HG02798 (cell line): ENCODE measurements at regions not wholly inside any gene's neighbourhood (a gene's known extent, or its start where the extent isn't known, plus 50 kb on each side); places are given as distances from the start of the nearest gene placed in this dataset.
"Not testable (repeated sequence)": the region's sequence is repeated elsewhere in the genome, so short reads cannot be mapped to it uniquely, and the experiment has no call there.

Experiments used
- ATAC-seq: cut with Tn5 transposase; IDR thresholded peaks from one replicate; pipeline ENCODE4 v1.9.1; 2021; ENCODE audit warnings: mild to moderate bottlenecking; ENCODE audit not compliant: unreplicated experiment, poor library complexity

DNA sequence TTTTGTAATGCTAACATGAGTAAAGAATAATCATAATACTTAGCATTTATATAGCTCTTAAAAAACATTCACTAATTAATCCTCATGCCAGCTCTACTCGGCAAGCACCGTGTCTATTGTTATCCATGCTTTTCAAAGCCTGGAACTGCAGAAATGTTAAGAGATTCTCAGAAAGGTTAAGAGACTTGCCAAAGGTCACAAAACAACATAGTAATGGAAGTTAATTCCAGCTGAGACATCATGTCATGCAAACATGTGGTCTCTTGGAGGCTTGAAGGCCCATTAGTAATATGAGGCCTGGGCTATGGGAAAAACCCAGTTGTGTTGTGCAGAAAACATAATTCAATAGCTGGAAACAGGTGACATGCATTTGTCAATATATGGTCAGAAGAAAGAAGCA lies 389.9 kb upstream of the GOT2 start:
- no peak for ATAC-seq

DNA sequence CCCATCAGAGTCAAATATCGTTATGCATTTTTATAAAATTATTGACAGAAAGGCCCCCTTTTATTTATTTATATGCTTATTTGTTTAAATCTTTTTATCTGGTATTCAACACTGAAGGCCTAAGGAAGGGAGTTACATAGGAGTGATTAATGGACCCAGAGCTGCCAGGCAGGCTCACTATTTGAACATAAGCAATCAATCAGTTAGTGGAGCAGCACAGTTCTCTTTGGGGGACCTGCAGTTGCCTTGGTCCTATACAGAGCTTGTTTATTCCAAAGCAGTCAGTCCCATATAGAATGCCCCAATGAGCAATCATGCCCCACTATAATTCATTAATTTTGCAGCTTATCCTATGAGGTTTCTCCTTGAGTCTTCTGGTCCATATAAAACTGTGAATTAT lies 389.4 kb upstream of the GOT2 start:
- no peak for ATAC-seq

GRCh38 chr16:59122262-59122537 lies 388.1 kb upstream of the GOT2 start:
- no peak for ATAC-seq

DNA sequence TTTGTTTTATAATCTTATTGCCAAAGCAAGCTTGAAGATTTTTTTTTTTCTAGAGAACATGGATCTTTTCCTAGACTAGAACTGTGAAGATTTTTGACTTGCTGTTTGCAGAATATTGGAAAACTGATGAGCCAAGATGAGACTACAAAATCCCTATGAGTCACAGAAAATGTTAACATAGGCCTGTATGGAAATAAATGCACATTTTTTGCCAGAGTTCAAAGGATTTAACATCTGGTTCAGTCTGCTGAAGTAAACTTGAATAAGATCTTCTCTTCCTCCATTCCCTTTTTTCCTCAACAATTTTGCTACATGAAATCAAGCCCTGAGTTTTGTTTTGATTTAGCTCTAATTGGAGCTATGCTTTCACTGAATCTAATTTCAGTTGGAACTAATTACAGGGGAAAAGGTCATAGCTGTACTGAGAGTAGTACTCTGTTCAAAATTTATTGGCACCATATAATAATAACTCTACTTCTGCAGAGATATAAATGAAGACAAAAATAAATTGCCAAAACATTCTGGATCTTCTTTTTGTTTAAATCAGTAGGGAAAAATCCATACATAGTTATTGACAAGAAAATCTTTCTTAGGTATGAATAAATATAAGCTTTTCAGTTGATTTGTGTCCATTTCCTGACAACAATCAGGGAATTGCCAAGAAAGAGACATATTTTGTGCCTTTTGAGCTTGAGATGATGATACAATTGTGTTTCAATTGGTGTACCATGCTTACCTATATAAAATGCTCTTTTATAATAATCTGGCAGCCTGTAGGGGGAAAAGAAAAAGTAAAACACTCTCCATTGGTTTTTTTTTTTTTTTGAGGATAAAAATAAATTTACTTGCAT lies 387.5 kb upstream of the GOT2 start:
- no peak for ATAC-seq

- no peak for ATAC-seq
These were observed 382.6 kb upstream of the GOT2 start for GRCh38 chr16:59116744-59117143.

GRCh38 chr16:59114790-59115189 lies 380.7 kb upstream of the GOT2 start:
- no peak for ATAC-seq

GRCh38 chr16:59113004-59113670 lies 379.0 kb upstream of the GOT2 start:
- ATAC-seq: no peak

DNA sequence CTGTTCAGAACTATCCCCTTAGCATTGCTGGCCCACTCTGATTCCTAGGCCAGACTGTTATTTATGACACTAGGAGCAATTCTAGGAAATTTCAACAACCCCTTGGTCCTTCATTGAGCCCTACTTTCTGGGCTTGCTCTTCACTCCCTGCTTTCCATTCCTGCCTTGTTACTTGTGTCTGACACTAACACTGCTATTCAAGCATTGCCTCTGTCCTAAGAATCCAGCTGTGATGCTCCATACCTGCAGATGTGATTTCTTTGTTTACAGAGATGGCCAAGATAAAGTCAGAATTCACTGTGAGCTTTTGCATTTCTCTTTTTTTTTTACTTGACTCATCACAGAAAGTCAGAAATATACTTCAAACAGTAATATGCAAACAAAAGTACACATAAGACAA lies 377.2 kb upstream of the GOT2 start:
- ATAC-seq: no peak

DNA sequence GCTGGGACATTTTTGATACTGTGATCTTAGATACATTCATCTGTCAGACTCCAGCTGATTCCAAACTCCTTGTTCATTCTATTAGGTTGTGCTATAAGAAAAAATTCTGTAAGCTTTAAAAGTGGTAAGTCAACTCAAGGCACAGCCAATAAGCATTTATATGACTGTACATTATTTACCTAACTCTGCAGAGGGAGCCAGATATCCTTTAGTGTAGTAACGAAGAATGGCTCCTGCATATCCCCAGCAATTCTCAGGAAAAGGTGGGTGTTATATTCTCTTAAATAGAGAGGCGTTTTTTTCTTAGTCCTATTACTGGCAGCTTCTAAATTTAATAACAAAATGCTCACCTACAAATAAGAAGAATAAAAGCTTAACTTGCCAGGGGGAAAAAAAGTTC lies 374.3 kb upstream of the GOT2 start:
- no peak for ATAC-seq

DNA sequence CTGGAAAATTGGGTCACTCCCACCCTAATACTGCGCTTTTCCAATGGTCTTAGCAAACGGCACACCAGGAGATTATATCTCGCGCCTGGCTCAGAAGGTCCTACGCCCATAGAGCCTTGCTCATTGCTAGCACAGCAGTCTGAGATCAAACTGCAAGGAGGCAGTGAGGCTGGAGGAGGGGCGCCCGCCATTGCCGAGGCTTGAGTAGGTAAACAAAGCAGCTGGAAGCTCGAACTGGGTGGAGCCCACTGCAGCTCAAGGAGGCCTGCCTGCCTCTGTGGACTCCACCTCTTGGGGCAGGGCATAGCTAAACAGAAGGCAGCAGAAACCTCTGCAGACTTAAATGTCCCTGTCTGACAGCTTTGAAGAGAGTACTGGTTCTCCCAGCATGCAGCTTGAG lies 362.6 kb upstream of the GOT2 start:
- not testable (repeated sequence) for ATAC-seq

DNA sequence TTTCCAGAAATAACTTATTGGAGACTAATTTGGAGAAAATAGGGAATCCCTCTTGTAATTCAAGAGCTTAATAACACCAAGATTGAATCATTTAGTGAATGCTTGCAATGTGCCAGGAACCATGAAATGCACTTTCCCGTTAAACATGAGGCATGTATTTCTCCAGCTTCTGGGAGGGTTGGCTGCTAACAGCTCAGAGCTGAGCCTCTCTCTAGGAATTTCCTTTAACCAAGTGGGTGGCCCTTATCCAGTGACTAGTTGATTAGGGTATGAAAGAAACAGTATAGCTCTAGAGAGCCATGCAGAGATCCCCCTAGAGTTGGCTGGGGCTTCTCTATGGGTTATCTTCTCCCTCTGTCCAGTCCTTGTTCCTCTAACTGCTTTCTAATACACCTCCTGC lies 356.4 kb upstream of the GOT2 start:
- ATAC-seq: no peak

- no peak for ATAC-seq
These were observed 354.3 kb upstream of the GOT2 start for GRCh38 chr16:59088431-59088830.

DNA sequence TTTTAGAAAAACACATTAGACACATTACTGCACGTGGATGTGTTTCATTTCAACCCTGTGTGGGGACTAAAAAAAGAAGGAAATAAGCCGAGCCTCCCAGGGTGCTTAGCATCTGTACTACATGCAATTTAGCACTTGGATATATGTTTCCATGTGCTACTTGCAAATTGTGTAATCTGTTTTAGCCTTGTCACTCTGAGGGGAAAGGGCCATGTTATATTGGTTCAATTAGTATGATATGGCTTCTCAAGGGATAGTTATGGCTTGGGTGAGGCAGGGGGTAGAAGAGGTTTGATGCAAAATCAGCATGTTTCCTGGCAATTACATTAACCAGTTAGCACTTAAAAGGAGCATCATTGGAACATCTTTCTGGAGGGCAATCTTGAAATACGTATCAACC lies 353.5 kb upstream of the GOT2 start:
- ATAC-seq: no peak

DNA sequence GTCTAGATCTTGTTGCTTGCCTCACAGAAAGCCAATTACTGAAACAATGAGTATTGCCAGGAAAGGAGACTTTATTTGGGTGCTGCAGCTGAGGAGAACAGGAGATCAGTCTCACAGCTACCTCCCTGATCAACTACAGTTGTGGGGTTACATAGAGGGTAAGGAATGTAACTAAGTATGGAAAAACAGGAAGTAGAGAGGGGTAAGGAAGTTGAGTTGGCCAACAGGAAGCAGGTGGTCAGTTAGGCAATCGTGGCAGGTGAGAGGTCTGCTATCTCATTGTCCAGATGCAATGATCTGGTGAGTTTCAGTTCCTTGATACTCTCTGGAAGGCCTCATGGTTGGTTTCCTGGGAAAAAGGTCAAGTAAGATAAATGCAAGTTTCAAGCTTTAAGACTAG lies 333.1 kb upstream of the GOT2 start:
- ATAC-seq: no peak

- no peak for ATAC-seq
These were observed 326.1 kb upstream of the GOT2 start for GRCh38 chr16:59060207-59060606.

DNA sequence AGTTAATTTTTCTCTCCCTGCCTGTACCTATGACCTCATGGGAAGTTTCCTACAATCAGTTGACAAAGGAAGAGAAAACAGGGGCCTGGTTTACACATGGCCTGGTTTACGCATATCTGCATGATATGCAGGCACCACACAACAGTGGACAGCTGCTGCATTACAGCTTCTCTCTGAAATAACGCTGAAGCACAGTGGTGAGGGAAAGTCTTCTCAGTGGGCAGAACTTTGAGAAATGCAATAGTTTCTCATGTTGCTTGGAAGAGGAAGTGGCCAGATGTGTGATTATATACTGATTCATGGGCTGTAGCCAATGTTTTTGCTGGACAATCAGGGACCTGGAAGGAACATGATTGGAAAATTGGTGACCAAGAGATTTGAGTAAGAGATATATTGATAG lies 324.1 kb upstream of the GOT2 start:
- ATAC-seq: no peak

- no peak for ATAC-seq
These were observed 319.8 kb upstream of the GOT2 start for GRCh38 chr16:59053911-59054310.

DNA sequence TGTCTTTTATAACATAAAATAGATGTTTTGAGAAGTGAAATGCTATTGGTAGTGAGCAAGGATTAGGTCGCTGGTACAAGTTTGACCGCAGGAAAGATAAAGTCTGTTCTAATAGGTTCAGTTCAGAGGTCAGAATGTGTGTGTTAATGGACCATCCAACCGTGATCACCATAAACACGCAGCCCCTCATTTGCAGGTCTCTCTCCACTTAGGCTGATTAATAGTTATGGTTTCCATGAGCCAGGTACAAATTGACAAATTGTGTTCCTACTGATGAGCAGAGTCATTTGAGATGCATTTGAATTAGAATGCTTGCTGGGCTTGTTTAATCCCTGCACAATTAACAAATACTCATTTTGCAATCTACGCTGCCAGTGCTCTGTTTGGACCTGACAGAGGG lies 318.1 kb upstream of the GOT2 start:
- no peak for ATAC-seq

DNA sequence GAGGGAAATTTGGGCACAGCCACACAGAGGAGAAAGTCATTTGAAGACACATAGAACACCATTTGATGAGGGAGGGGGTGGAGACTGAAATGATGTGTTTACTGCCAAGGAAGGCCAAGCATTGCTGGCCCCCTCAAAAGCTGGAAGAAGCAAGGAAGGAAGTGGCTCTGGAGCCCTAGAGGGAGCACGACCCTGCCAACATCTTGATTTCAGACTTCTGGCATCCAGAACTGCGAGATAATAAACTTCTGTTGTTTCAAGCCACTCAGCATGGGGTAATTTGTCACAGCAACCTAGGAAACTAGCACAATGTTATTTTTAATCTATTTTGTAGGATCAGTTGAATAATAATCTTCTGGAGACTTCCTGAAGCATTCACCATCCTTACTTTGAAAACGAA lies 314.8 kb upstream of the GOT2 start:
- ATAC-seq: no peak

- ATAC-seq: no peak
These were observed 313.0 kb upstream of the GOT2 start for GRCh38 chr16:59047114-59047513.

GRCh38 chr16:59046335-59046734 lies 312.2 kb upstream of the GOT2 start:
- ATAC-seq: no peak

GRCh38 chr16:59045501-59045900 lies 311.4 kb upstream of the GOT2 start:
- ATAC-seq: no peak
